Thoracic aorta (tissue), 2 donors: ENCODE measurements at regions not wholly inside any gene's neighbourhood (a gene's known extent, or its start where the extent isn't known, plus 50 kb on each side); places are given as distances from the start of the nearest gene placed in this dataset.

Experiments
- ATAC-seq: fragments of 150-250 bp; one replicate; pipeline ENCODE4 v1.8.0; 2017; ENCODE audit warnings: low read depth; ENCODE audit not compliant: insufficient number of reproducible peaks, low FRiP score
- DNase-seq: peaks from one replicate; pipeline ENCODE4 v3.0.0-alpha.2; 2020; ENCODE audit warnings: low spot score
- H3K27ac ChIP-seq, 2 donors: fragments of 200-600 bp; sonication (generic); 1 replicate in 1 of 2; 2 replicates in 1 of 2; pipeline ENCODE4 v1.5.1; 2016; ENCODE audit warnings: mild to moderate bottlenecking in 2 of 2, moderate library complexity in 2 of 2
- H3K27me3 ChIP-seq: fragments of 200-600 bp; sonication (generic); replicated peaks from 2 replicates; pipeline ENCODE4 v1.6.0; 2016; ENCODE audit warnings: mild to moderate bottlenecking; ENCODE audit not compliant: insufficient read depth
- H3K36me3 ChIP-seq: fragments of 200-600 bp; sonication (generic); one replicate; pipeline ENCODE4 v1.5.1; 2016
- H3K4me1 ChIP-seq, 2 donors: fragments of 200-600 bp; sonication (generic); 1 replicate in 1 of 2; 2 replicates in 1 of 2; pipeline versions ENCODE4 v1.5.1 to v1.6.0; 2016; ENCODE audit warnings: low read depth in 2 of 2, mild to moderate bottlenecking in 1 of 2; ENCODE audit not compliant: control insufficient read depth in 1 of 2
- H3K4me3 ChIP-seq: fragments of 200-600 bp; sonication (generic); 2 replicates; pipeline ENCODE4 v1.5.1; 2016; ENCODE audit warnings: mild to moderate bottlenecking
- H3K9me3 ChIP-seq: fragments of 200-600 bp; sonication (generic); 2 replicates; pipeline ENCODE4 v1.5.1; 2016
- CTCF ChIP-seq: fragments of 200-600 bp; sonication (generic); IDR thresholded peaks from one replicate; pipeline ENCODE4 v1.5.1; 2019; ENCODE audit warnings: antibody characterized with exemption

DNA sequence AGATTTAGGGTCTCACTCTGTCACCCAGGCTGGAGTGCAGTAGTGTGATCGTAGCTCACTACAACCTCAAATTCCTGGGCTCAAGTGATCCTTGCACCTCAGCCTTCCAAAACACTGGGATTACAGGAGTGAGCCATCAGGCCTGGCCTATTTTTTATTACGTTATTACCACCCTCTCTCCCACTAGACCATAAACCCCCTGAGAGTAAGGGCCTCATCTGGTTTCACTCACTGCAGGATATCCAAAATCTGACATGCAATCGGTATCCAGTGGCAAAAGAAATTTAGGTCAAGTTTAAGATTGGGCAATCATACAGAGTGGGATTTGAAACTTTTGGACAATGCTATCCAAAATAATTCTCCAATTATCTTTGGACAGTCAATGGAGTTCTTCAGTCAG lies 117.0 kb upstream of the NEBL start:
- no peak for ATAC-seq
- no peaks in the 10 kb centered on the region for H3K27me3 ChIP-seq
- no peak overlapping the region for H3K27ac ChIP-seq
- no peak overlapping the region for H3K4me3 ChIP-seq
- no peak for TF ChIP-seq CTCF
- DNase-seq = no peak
- no peaks in the 10 kb centered on the region for H3K4me1 ChIP-seq
- no peaks in the 10 kb centered on the region for H3K36me3 ChIP-seq
- H3K9me3 ChIP-seq = no peaks in the 10 kb centered on the region

- no peaks in the 10 kb centered on the region for H3K36me3 ChIP-seq
- H3K4me3 ChIP-seq = no peak overlapping the region
- DNase-seq (no peak), ATAC-seq (no peak)
- H3K27ac ChIP-seq = no peak overlapping the region
- no peak for TF ChIP-seq CTCF
- no peaks in the 10 kb centered on the region for H3K4me1 ChIP-seq
- no peaks in the 10 kb centered on the region for H3K9me3 ChIP-seq
- H3K27me3 ChIP-seq = no peaks in the 10 kb centered on the region
These were observed 114.4 kb upstream of the NEBL start for GRCh38 chr10:21011433-21012018.

- Histone ChIP-seq H3K27ac (no peak overlapping the region), H3K36me3 (no peaks in the 10 kb centered on the region), H3K27me3 (no peaks in the 10 kb centered on the region), H3K4me3 (no peak overlapping the region), H3K9me3 (no peaks in the 10 kb centered on the region), H3K4me1 (no peaks in the 10 kb centered on the region)
- no peak for ATAC-seq
- TF ChIP-seq CTCF = no peak
- DNase-seq = no peak
These were observed 113.5 kb upstream of the NEBL start for GRCh38 chr10:21010615-21011014.

- no peaks in the 10 kb centered on the region for H3K4me1 ChIP-seq
- ATAC-seq = no peak
- no peak overlapping the region for H3K4me3 ChIP-seq
- no peak for TF ChIP-seq CTCF
- H3K27ac ChIP-seq = no peak overlapping the region
- no peak for DNase-seq
- no peaks in the 10 kb centered on the region for H3K36me3 ChIP-seq
- no peaks in the 10 kb centered on the region for H3K9me3 ChIP-seq
- H3K27me3 ChIP-seq = no peaks in the 10 kb centered on the region
These were observed 106.2 kb upstream of the NEBL start for GRCh38 chr10:21003240-21003822.

DNA sequence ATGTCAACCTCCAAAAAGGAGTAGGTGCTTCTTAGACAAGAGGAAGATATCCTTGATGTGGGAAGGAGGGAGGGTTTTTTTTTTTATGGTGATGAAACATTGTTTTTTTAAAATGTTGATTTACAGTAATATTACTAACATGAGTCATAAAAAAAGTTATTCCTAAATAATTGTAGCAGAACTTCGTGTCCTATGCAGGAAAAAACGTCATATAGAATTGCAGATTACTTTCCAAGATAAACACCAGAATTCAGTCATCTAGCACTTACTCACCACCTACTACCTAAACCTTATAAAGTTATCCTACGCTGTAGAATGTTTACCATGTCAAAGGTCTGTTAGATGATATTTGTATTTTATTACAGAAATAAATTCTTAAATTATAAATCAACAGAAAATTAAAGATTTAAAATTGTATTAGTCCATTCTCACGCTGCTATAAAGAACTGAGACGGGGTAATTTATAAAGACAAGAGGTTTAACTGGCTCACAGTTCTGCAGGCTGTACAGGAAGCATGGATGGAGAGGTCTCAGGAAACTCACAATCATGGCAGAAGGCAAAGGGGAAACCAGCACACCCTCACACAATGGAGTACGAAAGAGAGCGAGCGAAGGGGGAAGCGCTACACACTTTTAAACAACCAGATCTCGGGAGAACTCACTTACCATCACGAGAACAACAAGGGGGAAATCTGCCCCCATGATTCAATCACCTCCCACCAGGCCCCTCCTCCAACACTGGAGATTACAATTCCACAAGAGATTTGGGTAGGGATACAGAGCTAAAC lies 105.2 kb upstream of the NEBL start:
- no peaks in the 10 kb centered on the region for H3K9me3 ChIP-seq
- ATAC-seq = no peak
- no peaks in the 10 kb centered on the region for H3K4me1 ChIP-seq
- no peak overlapping the region for H3K27ac ChIP-seq
- TF ChIP-seq CTCF = no peak
- no peak overlapping the region for H3K4me3 ChIP-seq
- no peak for DNase-seq
- no peaks in the 10 kb centered on the region for H3K27me3 ChIP-seq
- H3K36me3 ChIP-seq = no peaks in the 10 kb centered on the region
